ENCODE measurements at regions not wholly inside any gene's neighbourhood (a gene's known extent, or its start where the extent isn't known, plus 50 kb on each side); places are given as distances from the start of the nearest gene placed in this dataset.

DNA sequence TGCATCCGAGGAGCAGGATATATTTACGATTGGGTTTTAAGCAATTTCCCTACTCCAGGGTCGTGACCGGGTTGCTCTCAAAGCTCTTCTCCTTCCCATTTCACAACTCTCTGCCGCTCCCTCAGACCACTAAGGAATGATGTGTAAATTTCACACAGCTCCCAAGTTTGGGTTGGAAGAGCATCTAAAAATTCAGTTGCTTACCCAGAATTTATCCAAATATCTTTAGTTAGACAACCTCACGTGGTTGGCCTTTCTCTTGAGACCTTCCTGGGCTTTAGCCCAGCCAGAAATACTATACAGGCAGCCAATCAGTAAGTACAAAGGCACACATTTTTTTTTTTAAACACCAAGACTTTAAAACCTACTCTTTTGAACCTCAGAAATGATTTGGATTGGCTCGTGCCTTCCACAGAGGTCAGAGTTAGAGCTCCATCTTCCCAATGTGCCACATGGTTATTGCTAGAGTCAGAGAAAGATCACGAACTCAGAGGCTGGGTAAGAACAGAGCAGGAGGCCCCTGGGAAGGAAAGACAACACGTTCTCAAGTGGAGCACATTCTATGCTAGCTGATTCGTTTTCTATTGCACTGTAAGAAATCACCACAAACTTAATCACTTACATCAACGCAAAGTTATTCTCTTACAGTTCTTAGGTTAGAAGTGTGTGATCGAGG is 335.4 kb upstream of the MGMT start:
- TF ChIP-seq, protein P1, sequence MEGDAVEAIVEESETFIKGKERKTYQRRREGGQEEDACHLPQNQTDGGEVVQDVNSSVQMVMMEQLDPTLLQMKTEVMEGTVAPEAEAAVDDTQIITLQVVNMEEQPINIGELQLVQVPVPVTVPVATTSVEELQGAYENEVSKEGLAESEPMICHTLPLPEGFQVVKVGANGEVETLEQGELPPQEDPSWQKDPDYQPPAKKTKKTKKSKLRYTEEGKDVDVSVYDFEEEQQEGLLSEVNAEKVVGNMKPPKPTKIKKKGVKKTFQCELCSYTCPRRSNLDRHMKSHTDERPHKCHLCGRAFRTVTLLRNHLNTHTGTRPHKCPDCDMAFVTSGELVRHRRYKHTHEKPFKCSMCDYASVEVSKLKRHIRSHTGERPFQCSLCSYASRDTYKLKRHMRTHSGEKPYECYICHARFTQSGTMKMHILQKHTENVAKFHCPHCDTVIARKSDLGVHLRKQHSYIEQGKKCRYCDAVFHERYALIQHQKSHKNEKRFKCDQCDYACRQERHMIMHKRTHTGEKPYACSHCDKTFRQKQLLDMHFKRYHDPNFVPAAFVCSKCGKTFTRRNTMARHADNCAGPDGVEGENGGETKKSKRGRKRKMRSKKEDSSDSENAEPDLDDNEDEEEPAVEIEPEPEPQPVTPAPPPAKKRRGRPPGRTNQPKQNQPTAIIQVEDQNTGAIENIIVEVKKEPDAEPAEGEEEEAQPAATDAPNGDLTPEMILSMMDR (IDR thresholded peaks at IDR 0.05): no peak
- no peak for TF ChIP-seq JUND (IDR thresholded peaks at IDR 0.05)
